ENCODE measurements at regions not wholly inside any gene's neighbourhood (a gene's known extent, or its start where the extent isn't known, plus 50 kb on each side); places are given as distances from the start of the nearest gene placed in this dataset.

- DNase-seq: no peak
Observed at GRCh38 chr2:71749671-71750101, 296.3 kb downstream of the DYSF start.

DNA sequence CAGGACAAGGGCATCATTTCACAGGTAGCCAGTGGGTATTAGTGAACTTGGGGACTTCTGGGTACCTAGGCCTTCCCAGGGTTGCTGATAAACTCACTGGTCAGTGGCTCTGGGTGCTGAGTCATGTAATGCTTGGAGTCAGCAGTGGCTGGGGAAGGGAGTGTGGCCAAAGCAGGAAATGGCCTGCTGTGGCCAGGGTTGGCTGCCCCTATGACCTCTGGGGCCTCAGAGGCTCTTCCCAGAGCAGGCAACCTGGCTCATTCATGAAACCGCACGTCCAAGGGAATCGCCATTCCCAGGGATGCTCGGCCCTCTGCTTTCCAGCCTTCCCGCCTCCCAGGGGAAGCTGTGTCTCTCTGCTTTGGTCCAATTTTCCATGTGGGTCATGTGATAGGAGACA, 294.9 kb downstream of the DYSF start:
- no peak for DNase-seq

GRCh38 chr2:71747559-71747958, 294.2 kb downstream of the DYSF start:
- DNase-seq: no peak

- no peak for DNase-seq
Observed at GRCh38 chr2:71746946-71747501, 293.7 kb downstream of the DYSF start.

DNA sequence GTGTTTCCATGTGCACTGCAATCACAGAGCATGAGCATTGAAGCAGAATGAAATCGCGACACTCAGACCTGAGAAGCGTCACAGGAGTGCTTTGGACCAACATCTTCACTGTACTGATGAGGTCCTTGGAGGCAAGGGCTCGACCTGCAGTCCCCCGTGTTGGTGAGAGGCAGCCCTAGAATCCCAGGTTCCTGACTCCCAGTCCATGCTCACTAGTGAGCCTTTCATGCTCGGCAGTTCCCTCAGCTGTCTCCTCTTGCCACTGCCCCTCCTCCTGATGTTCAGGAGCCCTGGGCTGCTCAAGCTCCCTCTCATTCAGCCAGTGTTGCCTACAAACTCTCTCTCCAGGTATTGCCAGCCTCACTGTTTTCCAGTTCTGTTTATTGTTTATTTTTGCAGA, 291.4 kb downstream of the DYSF start:
- DNase-seq: no peak

DNA sequence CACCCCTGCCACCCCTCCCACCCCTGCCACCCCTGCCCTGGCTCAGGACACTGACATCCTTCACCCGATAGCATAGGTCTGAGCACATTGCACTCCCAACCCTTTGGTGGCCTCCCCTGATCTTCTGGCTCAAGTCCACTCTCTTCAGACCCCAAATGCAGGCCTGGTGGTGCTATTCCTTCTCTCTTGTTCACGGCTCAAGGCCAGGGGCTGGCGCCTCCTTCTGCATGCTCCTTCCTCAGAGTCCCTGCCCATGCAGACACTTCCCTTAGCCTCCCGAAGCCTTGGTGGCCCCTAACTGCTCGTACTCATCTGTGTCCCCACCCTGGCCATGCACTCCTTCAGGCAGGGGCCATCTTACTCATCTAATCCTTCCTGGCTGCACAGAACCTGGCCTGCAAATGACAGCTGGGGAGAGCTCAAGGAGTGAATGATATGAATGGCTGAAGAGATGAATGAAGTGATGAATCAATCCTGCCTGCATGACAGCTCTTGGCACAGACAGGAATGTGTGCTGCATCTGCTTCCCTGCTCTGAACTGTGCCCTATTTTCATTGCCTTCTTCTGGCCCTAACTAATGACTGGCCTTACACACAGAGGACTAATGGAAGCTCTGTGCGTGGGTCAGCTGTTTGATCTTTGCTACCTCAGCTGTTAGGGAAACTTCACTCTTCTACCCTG, 290.8 kb downstream of the DYSF start:
- no peak for DNase-seq

DNA sequence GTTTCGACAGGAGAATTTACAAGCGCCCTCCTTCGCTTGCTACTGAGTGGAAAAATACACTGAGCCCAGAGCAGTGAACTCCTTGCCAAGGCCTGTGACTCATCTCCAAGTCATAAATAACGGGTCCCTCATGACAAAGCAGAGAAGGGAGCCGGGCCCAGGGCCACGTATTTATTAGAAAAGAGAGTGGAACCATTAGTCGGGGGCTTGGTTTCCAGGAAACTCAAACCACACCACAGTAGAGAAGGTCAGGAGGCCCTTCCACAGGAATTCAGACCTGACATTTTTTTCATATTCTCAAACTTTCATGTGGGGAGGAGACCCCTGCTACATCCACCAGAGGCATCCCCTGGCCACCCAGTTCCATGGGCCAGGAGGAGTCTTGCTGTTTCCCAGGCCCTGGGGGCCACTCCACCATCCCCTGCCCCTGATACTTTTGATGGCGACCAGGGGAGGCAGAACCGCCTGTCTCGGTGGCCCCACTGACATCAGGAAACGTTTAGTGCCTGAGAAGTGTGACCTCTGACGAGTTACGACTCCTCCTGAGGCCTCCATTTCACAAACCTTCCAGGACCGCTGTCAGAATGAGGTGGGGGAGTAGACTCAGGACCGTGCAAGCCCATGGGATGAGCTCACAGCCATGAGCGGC, 289.7 kb downstream of the DYSF start:
- DNase-seq: no peak

GRCh38 chr2:71736986-71737385, 283.6 kb downstream of the DYSF start:
- DNase-seq: no peak

DNA sequence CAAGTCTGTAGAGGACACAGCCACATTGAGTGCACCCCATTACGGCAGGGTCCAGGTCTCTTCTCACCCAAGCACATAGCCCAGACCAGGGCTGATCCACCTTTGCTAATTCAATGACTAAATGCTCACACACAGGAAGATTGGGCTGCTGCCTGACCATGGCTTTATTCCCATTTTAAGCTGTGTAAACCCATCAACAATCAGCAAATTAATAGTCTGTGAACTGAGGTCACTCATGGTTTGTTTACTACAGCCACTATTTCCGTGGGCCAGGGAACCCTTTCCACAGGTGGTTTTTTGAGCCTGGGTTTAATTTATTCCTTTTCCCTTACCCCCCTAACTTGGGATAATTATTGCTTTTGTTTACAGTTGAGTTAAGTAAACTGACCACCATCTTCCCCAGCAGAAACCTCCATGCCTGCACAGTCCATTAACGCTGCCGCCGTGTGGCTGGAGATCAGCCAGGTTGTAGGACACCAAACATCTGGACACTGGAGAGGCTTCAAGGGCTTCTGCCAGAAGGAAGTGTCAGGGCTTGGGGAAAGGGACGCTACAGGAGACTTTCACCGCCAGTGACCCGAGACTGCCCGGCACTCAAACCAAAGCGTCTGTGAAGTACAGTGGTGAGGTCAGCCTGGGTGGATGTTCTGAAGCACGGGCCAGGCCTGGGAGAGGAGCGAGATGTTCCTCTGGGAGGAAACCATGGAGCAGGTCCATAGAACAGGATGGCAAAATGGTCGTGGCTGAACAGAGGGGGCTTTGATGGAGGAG, 282.9 kb downstream of the DYSF start:
- no peak for DNase-seq

Data from SIG-M5 (cell line).